ENCODE measurements at regions not wholly inside any gene's neighbourhood (a gene's known extent, or its start where the extent isn't known, plus 50 kb on each side); places are given as distances from the start of the nearest gene placed in this dataset.
A peak's percentile ranks its signal among the peaks of the same experiment; 100 is the strongest.

GRCh38 chr12:82029936-82030335 lies 270.8 kb upstream of the PPFIA2 start:
- DNase-seq: no peak

- DNase-seq: no peak
Measured at GRCh38 chr12:82028772-82029171, 269.6 kb upstream of the PPFIA2 start.

GRCh38 chr12:82027612-82028011 lies 268.5 kb upstream of the PPFIA2 start:
- no peak for DNase-seq

GRCh38 chr12:82025462-82025861 lies 266.3 kb upstream of the PPFIA2 start:
- no peak for DNase-seq

- DNase-seq: peak; percentile 6
Measured at GRCh38 chr12:82019533-82019932, 260.4 kb upstream of the PPFIA2 start.

GRCh38 chr12:82015623-82016347 lies 256.6 kb upstream of the PPFIA2 start:
- DNase-seq: no peak

- no peak for DNase-seq
Measured at GRCh38 chr12:82012176-82012575, 253.0 kb upstream of the PPFIA2 start.

GRCh38 chr12:82009524-82009923 lies 250.4 kb upstream of the PPFIA2 start:
- no peak for DNase-seq

- DNase-seq: no peak
Measured at GRCh38 chr12:82008251-82008650, 249.1 kb upstream of the PPFIA2 start.

GRCh38 chr12:81998761-81999378 lies 239.7 kb upstream of the PPFIA2 start:
- no peak for DNase-seq

GRCh38 chr12:81992461-81992860 lies 233.3 kb upstream of the PPFIA2 start:
- peak; percentile 9 for DNase-seq

GRCh38 chr12:81991868-81992267 lies 232.7 kb upstream of the PPFIA2 start:
- no peak for DNase-seq

- no peak for DNase-seq
Measured at GRCh38 chr12:81988362-81988761, 229.2 kb upstream of the PPFIA2 start.

GRCh38 chr12:81987371-81987770 lies 228.2 kb upstream of the PPFIA2 start:
- DNase-seq: no peak

GRCh38 chr12:81976661-81977060 lies 217.5 kb upstream of the PPFIA2 start:
- no peak for DNase-seq

- DNase-seq: no peak
Measured at GRCh38 chr12:81974762-81975161, 215.6 kb upstream of the PPFIA2 start.

- DNase-seq: no peak
Measured at GRCh38 chr12:81968421-81968820, 209.3 kb upstream of the PPFIA2 start.

- no peak for DNase-seq
Measured at GRCh38 chr12:81963636-81964035, 204.5 kb upstream of the PPFIA2 start.

- DNase-seq: no peak
Measured at GRCh38 chr12:81963026-81963425, 203.9 kb upstream of the PPFIA2 start.

- DNase-seq: no peak
Measured at GRCh38 chr12:81962126-81962856, 203.1 kb upstream of the PPFIA2 start.

- no peak for DNase-seq
Measured at GRCh38 chr12:81958406-81958805, 199.3 kb upstream of the PPFIA2 start.

- DNase-seq: no peak
Measured at GRCh38 chr12:81957631-81958030, 198.5 kb upstream of the PPFIA2 start.

- DNase-seq: no peak
Measured at GRCh38 chr12:81956468-81956860, 197.3 kb upstream of the PPFIA2 start.

- no peak for DNase-seq
Measured at GRCh38 chr12:81953541-81953940, 194.4 kb upstream of the PPFIA2 start.
